ENCODE measurements at regions not wholly inside any gene's neighbourhood (a gene's known extent, or its start where the extent isn't known, plus 50 kb on each side); places are given as distances from the start of the nearest gene placed in this dataset.

- no peak for FAIRE-seq
- no peak for DNase-seq (ENCODE audit: extremely low spot score, insufficient read length, low read depth)
Observed at GRCh38 chr1:199129247-199129646, 490.4 kb downstream of the PTPRC start.

DNA sequence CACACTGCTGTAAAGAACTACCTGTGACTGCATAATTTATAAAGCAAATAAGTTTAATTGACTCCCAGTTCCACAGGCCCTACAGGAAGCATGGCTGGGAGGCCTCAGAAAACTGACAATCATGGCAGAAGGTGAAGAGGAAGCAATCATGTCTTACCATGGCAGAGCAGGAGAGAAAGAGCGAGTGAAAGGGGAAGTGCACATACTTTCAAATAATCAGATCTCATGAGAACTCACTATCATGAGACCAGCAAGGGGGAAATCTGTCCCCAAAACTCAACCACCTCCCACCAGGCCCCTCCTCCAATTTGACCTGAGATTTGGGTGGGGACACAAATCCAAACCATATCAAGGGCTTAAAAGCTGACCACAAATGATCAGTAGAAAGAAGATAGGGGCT lies 493.2 kb downstream of the PTPRC start:
- DNase-seq (ENCODE audit: extremely low spot score, insufficient read length, low read depth) (no peak), FAIRE-seq (peak; percentile 51)

- DNase-seq (ENCODE audit: extremely low spot score, insufficient read length, low read depth) (no peak), FAIRE-seq (no peak)
Observed at GRCh38 chr1:199135901-199136300, 497.1 kb downstream of the PTPRC start.

GRCh38 chr1:199138061-199138460 lies 499.2 kb downstream of the PTPRC start:
- FAIRE-seq, result no peak
- no peak for DNase-seq (ENCODE audit: extremely low spot score, insufficient read length, low read depth)

- no peak for DNase-seq (ENCODE audit: extremely low spot score, insufficient read length, low read depth)
- FAIRE-seq, result no peak
Observed at GRCh38 chr1:199149591-199149990, 510.8 kb downstream of the PTPRC start.

DNA sequence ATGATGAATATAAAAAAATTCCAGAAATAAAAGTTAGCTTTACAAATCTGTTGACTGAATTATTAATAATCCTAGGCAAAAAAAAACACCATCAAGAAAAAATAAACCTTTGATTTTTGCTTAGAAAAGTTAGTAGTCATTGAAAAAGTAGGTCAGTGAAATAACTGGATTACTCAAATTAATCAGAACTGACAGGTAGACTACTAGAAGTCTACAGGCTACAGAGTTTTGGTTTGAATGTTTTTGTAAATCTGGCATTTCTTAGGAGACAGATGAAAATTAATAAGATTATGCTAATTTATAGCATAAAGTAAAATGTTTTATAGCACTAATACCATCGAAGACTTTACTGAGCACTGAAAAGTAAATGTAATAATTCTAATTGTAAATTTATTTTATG lies 511.9 kb downstream of the PTPRC start:
- no peak for FAIRE-seq
- no peak for DNase-seq (ENCODE audit: extremely low spot score, insufficient read length, low read depth)

DNA sequence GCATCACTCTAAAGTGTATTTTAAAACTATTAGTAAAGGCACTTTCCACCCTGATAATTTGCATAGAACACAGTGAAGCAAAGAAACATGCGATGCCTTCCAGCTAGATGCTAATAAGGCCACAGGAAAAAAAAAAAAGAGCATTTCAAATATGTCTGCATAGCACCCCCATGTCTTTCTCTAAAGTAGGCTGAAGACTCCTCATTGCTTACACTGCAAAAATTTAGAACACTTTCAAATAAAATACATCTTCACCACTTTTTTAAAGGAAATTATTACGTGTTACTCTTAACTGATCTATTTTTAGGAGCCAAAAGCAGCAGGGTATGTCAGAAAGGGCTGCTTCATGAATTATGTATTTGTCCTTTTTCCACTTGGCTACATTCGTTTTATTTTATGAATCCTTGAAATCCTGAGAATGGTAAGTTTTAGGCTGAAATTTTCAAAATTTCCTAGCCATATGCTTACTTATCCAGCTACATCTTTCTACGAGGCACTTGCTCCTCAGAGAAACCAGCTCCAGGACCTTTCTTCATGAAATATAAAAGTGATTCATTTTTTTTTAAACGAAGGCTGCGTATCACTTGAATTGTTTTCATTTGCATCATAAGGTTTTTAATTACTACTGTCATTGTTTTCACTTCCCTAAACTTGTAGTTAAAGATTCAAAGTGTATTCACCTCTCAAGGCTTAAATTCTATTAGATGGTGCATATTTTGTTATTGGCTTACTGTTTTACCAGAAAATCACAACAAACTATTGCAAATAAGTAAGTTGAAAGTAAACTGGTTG lies 513.0 kb downstream of the PTPRC start:
- FAIRE-seq, result peak; percentile 85

GRCh38 chr1:199152676-199153075 lies 513.8 kb downstream of the PTPRC start:
- DNase-seq (ENCODE audit: extremely low spot score, insufficient read length, low read depth) (no peak), FAIRE-seq (peak; percentile 68)

More for the DNA sequence above, 513.0 kb downstream of the PTPRC start:
- no peak for DNase-seq (ENCODE audit: extremely low spot score, insufficient read length, low read depth)

GRCh38 chr1:199155166-199156019 lies 516.6 kb downstream of the PTPRC start:
- DNase-seq (ENCODE audit: extremely low spot score, insufficient read length, low read depth) (no peak), FAIRE-seq (no peak)

DNA sequence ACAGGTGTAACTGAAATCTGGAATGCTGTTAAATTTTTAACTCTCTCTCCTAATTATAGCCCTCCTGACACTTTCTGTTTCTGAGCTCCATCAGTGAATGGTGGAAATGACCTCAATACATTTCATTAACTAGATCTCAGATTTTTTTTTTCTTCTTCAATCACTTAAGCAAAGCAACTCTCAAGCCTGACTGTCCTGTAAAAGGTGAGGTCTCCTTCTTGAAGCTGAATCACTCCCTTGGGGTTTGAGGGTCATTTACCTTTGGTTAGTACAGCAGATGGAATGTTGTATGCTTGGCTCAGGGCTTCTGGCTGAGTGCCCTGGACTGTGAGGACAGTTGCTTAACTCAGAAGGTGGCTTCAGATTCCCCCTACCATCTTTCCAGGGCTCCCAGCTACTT lies 518.7 kb downstream of the PTPRC start:
- DNase-seq (ENCODE audit: extremely low spot score, insufficient read length, low read depth), result no peak
- FAIRE-seq, result peak; percentile 73

DNA sequence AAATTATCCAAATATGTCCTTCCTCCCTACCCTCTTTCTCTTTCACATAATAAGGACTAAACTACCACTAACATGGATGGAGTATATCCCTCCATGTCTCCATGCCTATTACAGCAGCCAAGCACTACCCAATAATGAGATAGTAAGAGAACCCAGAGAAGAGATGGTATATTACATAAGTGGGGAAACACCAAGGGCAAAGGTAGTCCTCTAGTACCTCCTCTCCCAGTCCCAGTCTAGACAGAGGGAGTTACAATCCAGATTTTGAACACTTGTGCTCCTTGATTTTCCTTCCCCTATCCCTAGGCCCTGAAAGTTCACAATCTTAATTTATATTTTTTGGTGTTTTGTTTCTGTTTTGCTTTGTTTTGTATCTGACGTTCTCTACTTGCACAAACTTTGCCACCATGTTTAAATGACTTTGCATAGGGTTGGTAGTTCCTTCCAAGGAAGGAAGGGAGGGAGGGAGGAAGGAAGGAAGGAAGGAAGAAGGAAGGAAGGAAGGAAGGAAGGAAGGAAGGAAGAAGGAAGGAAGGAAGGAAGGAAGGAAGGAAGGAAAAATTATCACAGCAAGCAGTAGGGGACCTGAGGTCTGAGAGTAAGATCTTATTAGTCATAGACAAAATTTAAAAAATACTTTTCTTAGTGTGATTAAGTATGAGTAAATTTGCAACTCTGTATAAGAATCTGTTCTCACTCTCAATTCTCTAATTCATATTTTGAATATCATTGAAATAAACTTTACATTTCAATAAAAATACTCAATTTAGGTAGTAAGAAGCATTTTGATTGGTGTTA lies 521.9 kb downstream of the PTPRC start:
- FAIRE-seq, result no peak
- DNase-seq (ENCODE audit: extremely low spot score, insufficient read length, low read depth), result no peak

GRCh38 chr1:199161319-199161680 lies 522.5 kb downstream of the PTPRC start:
- FAIRE-seq (no peak), DNase-seq (ENCODE audit: extremely low spot score, insufficient read length, low read depth) (no peak)

DNA sequence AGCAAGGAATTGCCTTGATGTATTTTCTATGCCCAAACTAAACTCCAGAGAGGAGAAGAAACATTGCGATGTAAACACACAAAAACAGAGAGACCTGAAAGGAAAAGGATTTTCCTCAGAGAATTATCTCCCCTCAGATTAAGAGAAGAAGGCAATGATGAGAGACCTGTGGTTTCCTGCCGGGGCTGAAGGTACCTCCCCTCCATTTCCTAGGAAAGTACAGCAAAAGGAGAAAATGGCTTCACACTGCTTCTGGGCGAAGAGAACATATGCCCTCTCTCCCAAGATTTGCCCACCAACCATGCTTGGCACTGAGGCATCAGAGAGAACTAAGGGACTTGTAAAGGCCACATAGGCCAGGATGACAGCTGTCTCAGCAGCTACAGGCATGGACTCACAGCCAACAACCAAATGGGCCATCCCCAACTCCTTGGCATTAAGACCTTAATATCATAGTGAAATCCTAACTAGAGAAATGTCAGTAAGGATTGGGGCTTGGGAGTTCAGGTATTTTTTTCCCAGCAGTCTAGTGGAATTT lies 523.0 kb downstream of the PTPRC start:
- DNase-seq (ENCODE audit: extremely low spot score, insufficient read length, low read depth) (no peak), FAIRE-seq (peak; percentile 41)

GRCh38 chr1:199163267-199163666 lies 524.4 kb downstream of the PTPRC start:
- DNase-seq (ENCODE audit: extremely low spot score, insufficient read length, low read depth) (no peak), FAIRE-seq (no peak)

- DNase-seq (ENCODE audit: extremely low spot score, insufficient read length, low read depth) (no peak), FAIRE-seq (no peak)
Observed at GRCh38 chr1:199163670-199164069, 524.8 kb downstream of the PTPRC start.

DNA sequence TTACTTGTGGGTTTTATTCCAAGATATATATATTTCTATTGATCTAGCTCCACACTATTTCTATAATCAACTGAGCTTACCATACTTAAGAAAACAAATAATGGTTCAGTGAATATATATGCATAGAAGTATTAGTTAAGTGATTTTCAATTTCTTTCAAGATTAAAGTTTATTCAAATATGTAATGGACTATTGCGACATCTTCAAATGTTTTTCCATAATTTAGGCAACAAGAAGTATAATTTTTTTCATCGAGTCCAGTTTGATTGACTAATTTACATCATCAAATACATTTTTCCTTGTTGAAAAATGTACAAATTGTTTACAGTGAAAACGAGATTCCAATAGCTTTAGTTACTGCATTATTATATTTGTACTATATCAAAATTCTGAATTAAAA lies 528.6 kb downstream of the PTPRC start:
- FAIRE-seq (no peak), DNase-seq (ENCODE audit: extremely low spot score, insufficient read length, low read depth) (no peak)

GRCh38 chr1:199168888-199169585 lies 530.2 kb downstream of the PTPRC start:
- DNase-seq (ENCODE audit: extremely low spot score, insufficient read length, low read depth), result no peak
- peak; percentile 66 for FAIRE-seq

GRCh38 chr1:199170711-199171110 lies 531.9 kb downstream of the PTPRC start:
- no peak for FAIRE-seq
- DNase-seq (ENCODE audit: extremely low spot score, insufficient read length, low read depth), result no peak

- DNase-seq (ENCODE audit: extremely low spot score, insufficient read length, low read depth) (no peak), FAIRE-seq (no peak)
Observed at GRCh38 chr1:199172171-199173124, 533.6 kb downstream of the PTPRC start.

Data from GM18507 (cell line).